Astrocyte (in vitro differentiated cells and primary cell): ENCODE measurements at regions not wholly inside any gene's neighbourhood (a gene's known extent, or its start where the extent isn't known, plus 50 kb on each side); places are given as distances from the start of the nearest gene placed in this dataset.

Experiments used
- DNase-seq: peaks from one replicate; pipeline ENCODE4 v3.0.0-alpha.2; 2010; ENCODE audit warnings: low read depth
- FAIRE-seq: peaks from 2 replicates; lab custom pipeline; 2011; peaks lifted over from hg19 to GRCh38; lab: Jason Lieb, UNC
- H2AFZ ChIP-seq: 2 replicates; pipeline ENCODE4 v1.6.0; 2012; ENCODE audit warnings: low read depth, low read length, inconsistent platforms
- H3K27ac ChIP-seq: 2 replicates; pipeline ENCODE4 v1.5.1; 2011; ENCODE audit warnings: low read depth, low read length, inconsistent platforms
- H3K27me3 ChIP-seq: 2 replicates; pipeline ENCODE4 v1.6.0; 2011; ENCODE audit warnings: low read length, inconsistent platforms; ENCODE audit not compliant: insufficient read depth
- H3K36me3 ChIP-seq: 2 replicates; pipeline ENCODE4 v1.5.1; 2011; ENCODE audit warnings: low read length, inconsistent platforms; ENCODE audit not compliant: insufficient read depth
- H3K4me1 ChIP-seq: 2 replicates; pipeline ENCODE4 v1.5.1; 2011; ENCODE audit warnings: low read length, inconsistent platforms; ENCODE audit not compliant: insufficient read depth
- H3K4me2 ChIP-seq: 2 replicates; pipeline ENCODE4 v1.6.0; 2012; ENCODE audit warnings: low read length, inconsistent platforms
- H3K4me3 ChIP-seq: 2 replicates; pipeline ENCODE4 v1.5.1; 2011; ENCODE audit warnings: low read depth, mild to moderate bottlenecking, low read length, inconsistent platforms; ENCODE audit not compliant: insufficient read depth
- H3K79me2 ChIP-seq: 2 replicates; pipeline ENCODE4 v1.6.0; 2012; ENCODE audit warnings: mild to moderate bottlenecking, low read length, inconsistent platforms; ENCODE audit not compliant: insufficient read depth
- H3K9ac ChIP-seq: 2 replicates; pipeline ENCODE4 v1.6.0; 2012; ENCODE audit warnings: mild to moderate bottlenecking, low read length, inconsistent platforms
- H3K9me3 ChIP-seq: 2 replicates; pipeline ENCODE4 v1.5.1; 2012; ENCODE audit warnings: low read depth, mild to moderate bottlenecking, low read length, inconsistent platforms; ENCODE audit not compliant: insufficient read depth
- H4K20me1 ChIP-seq: 2 replicates; pipeline ENCODE4 v1.6.0; 2012; ENCODE audit warnings: low read length, inconsistent platforms; ENCODE audit not compliant: insufficient read depth
- H3K27ac Mint-ChIP-seq: one replicate; pipeline ENCODE4 v1.8.0; 2021; ENCODE audit warnings: mild to moderate bottlenecking, mixed read lengths; ENCODE audit not compliant: unreplicated experiment
- H3K27me3 Mint-ChIP-seq: one replicate; pipeline ENCODE4 v1.8.0; 2021; ENCODE audit warnings: low read depth, mixed read lengths; ENCODE audit not compliant: unreplicated experiment
- H3K36me3 Mint-ChIP-seq: one replicate; pipeline ENCODE4 v1.8.0; 2021; ENCODE audit warnings: low read depth, mixed read lengths; ENCODE audit not compliant: unreplicated experiment
- H3K4me1 Mint-ChIP-seq: one replicate; pipeline ENCODE4 v1.8.0; 2021; ENCODE audit warnings: low read depth, mixed read lengths; ENCODE audit not compliant: unreplicated experiment
- H3K4me3 Mint-ChIP-seq: one replicate; pipeline ENCODE4 v1.8.0; 2021; ENCODE audit warnings: mild to moderate bottlenecking, moderate library complexity, mixed read lengths; ENCODE audit not compliant: unreplicated experiment
- H3K9me3 Mint-ChIP-seq: one replicate; pipeline ENCODE4 v1.8.0; 2021; ENCODE audit warnings: mild to moderate bottlenecking, mixed read lengths; ENCODE audit not compliant: unreplicated experiment
- EZH2 ChIP-seq: IDR thresholded peaks from 2 replicates; pipeline ENCODE4 v1.6.1; 2012; ENCODE audit warnings: mild to moderate bottlenecking, low read length, inconsistent platforms; ENCODE audit not compliant: insufficient read depth
- TF ChIP-seq, protein P1 (sequence below): IDR thresholded peaks from 2 replicates; pipeline ENCODE4 v1.5.1; 2011; ENCODE audit warnings: low read depth, mild to moderate bottlenecking, inconsistent platforms, low read length, moderate library complexity; ENCODE audit not compliant: insufficient read depth

DNA sequence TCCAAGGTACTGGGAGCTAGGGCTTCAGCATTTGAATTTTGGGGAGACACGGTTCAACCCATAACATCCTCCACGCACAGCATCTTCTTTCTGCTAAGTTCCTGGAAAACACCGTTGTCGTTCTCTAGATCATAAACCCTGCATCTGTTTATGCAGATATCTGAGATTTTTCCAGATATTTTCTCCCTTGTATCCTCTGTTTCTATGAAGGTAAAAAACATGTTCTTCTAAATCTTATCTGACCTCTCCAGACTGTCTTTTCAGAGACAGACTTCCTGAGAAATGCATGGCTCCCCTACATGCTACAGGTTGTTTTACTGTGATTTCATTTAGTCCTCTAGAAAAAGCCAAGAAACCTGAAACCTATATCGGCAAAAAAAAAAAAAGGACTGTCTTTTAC is 152.3 kb upstream of the KLF3 start:
- Histone ChIP-seq H3K4me1 (no peaks in the 10 kb centered on the region), H3K4me2 (no peak overlapping the region), H3K27ac (no peak overlapping the region), H4K20me1 (no peaks in the 10 kb centered on the region), H2AFZ (no peak overlapping the region), H3K79me2 (no peaks in the 10 kb centered on the region), H3K4me3 (no peak overlapping the region), H3K9me3 (no peaks in the 10 kb centered on the region), H3K9ac (no peak overlapping the region), H3K36me3 (no peaks in the 10 kb centered on the region), H3K27me3 (peaks cover 3% of the 10 kb centered on the region)
- no peak overlapping the region for H3K4me3 Mint-ChIP-seq
- peaks cover 2% of the 10 kb centered on the region for H3K36me3 Mint-ChIP-seq
- no peak for FAIRE-seq
- no peak overlapping the region for H3K27ac Mint-ChIP-seq
- no peak for TF ChIP-seq EZH2
- TF ChIP-seq, protein P1, sequence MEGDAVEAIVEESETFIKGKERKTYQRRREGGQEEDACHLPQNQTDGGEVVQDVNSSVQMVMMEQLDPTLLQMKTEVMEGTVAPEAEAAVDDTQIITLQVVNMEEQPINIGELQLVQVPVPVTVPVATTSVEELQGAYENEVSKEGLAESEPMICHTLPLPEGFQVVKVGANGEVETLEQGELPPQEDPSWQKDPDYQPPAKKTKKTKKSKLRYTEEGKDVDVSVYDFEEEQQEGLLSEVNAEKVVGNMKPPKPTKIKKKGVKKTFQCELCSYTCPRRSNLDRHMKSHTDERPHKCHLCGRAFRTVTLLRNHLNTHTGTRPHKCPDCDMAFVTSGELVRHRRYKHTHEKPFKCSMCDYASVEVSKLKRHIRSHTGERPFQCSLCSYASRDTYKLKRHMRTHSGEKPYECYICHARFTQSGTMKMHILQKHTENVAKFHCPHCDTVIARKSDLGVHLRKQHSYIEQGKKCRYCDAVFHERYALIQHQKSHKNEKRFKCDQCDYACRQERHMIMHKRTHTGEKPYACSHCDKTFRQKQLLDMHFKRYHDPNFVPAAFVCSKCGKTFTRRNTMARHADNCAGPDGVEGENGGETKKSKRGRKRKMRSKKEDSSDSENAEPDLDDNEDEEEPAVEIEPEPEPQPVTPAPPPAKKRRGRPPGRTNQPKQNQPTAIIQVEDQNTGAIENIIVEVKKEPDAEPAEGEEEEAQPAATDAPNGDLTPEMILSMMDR: no peak
- H3K4me1 Mint-ChIP-seq: no peaks in the 10 kb centered on the region
- no peak for DNase-seq
- peaks cover 6% of the 10 kb centered on the region for H3K9me3 Mint-ChIP-seq
- peaks cover 9% of the 10 kb centered on the region for H3K27me3 Mint-ChIP-seq

DNA sequence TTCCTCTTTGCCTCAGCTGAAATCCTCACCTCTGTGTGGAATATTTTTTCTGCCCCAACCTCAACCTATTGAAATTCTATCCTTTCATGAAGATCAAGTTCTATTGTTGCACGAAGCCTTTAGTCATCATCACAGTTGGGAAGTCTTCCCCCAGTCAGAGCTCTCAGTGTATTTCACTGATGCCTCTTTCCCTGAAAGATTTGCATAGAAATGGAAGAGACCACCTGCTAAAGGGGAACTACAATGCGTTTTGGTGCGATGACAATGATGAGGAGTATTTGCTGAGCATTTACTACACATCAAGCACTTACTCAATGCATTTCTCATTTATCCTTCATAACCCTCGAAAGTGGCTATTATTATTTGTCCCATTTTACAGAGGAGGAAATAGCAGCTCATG is 151.2 kb upstream of the KLF3 start:
- peaks cover 6% of the 10 kb centered on the region for H3K9me3 Mint-ChIP-seq
- TF ChIP-seq, protein P1: no peak
- TF ChIP-seq EZH2: no peak
- H3K27ac ChIP-seq: no peak overlapping the region
- no peak overlapping the region for H3K4me3 ChIP-seq
- no peaks in the 10 kb centered on the region for H3K27me3 ChIP-seq
- H3K79me2 ChIP-seq: no peaks in the 10 kb centered on the region
- no peaks in the 10 kb centered on the region for H3K4me1 Mint-ChIP-seq
- no peaks in the 10 kb centered on the region for H4K20me1 ChIP-seq
- peaks cover 7% of the 10 kb centered on the region for H3K27me3 Mint-ChIP-seq
- no peak overlapping the region for H3K4me3 Mint-ChIP-seq
- no peaks in the 10 kb centered on the region for H3K36me3 ChIP-seq
- DNase-seq (no peak), FAIRE-seq (no peak)
- no peaks in the 10 kb centered on the region for H3K4me1 ChIP-seq
- no peak overlapping the region for H3K4me2 ChIP-seq
- no peak overlapping the region for H3K9ac ChIP-seq
- no peak overlapping the region for H2AFZ ChIP-seq
- H3K27ac Mint-ChIP-seq: no peak overlapping the region
- H3K9me3 ChIP-seq: no peaks in the 10 kb centered on the region
- H3K36me3 Mint-ChIP-seq: peaks cover 2% of the 10 kb centered on the region

DNA sequence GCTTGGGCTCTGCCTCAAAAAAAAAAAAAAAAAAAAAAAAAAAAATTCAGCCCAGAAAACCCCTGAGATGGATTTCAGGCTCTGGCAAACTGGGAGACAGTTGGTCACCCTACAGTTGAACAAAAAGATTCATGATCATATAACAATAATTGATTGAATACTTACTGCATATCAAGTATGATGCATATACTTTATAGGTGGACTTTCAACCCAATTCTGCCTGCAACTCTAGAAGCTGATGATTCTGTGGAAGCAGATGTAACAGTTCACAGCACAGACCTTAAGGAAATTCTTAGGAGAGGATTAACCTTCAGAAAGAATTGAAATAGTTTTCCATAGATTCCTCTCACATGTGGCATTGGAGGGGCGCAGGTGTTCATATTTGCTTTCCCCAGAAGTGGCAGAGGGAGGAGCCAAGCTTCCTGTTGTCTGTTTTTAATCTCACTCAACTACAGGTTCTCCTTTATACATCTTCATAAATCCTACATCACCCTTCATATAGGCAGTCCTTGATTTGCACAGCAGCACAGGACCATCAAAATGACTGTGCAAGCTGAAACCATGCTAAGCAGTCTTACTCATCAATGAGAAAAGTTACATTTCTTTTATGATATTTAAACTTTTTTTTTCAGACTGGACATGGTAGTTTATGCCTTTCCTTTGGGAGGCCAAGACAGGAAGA is 149.4 kb upstream of the KLF3 start:
- H3K27me3 Mint-ChIP-seq: no peaks in the 10 kb centered on the region
- no peak overlapping the region for H3K4me3 ChIP-seq
- H3K4me1 Mint-ChIP-seq: no peaks in the 10 kb centered on the region
- H4K20me1 ChIP-seq: no peaks in the 10 kb centered on the region
- FAIRE-seq (no peak), DNase-seq (no peak)
- TF ChIP-seq EZH2: no peak
- TF ChIP-seq, protein P1: no peak
- no peaks in the 10 kb centered on the region for H3K9me3 ChIP-seq
- no peak overlapping the region for H3K27ac ChIP-seq
- no peaks in the 10 kb centered on the region for H3K4me1 ChIP-seq
- H3K36me3 Mint-ChIP-seq: peaks cover 2% of the 10 kb centered on the region
- no peak overlapping the region for H3K27ac Mint-ChIP-seq
- H2AFZ ChIP-seq: no peak overlapping the region
- H3K27me3 ChIP-seq: no peaks in the 10 kb centered on the region
- H3K9ac ChIP-seq: no peak overlapping the region
- peaks cover 6% of the 10 kb centered on the region for H3K9me3 Mint-ChIP-seq
- H3K36me3 ChIP-seq: no peaks in the 10 kb centered on the region
- no peak overlapping the region for H3K4me3 Mint-ChIP-seq
- no peak overlapping the region for H3K4me2 ChIP-seq
- H3K79me2 ChIP-seq: no peaks in the 10 kb centered on the region
